ENCODE measurements at regions not wholly inside any gene's neighbourhood (a gene's known extent, or its start where the extent isn't known, plus 50 kb on each side); places are given as distances from the start of the nearest gene placed in this dataset.
"Not testable (repeated sequence)": the region's sequence is repeated elsewhere in the genome, so short reads cannot be mapped to it uniquely, and the experiment has no call there.

DNA sequence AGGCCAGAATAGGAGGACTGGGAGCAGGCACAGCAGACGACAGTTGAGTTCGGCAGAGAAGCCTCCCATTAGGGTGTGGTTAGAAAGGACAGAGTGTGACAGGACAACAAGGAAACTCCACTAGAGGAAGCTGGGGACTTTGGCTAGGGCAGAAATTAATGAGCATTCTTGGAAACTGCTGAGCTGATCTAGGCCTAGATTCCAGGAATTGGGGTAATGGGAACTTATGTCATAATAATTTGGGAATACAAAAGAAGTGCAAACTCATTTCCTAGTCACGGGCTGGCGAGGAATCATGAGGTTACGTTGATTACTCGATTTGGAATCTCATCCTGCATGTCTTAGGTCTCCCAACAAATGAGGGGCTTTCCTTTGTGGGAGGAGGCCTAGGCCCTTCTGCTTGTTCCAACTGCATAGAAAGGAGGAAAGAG is 144.6 kb upstream of the RPS23 start:
- no peak for DNase-seq (ENCODE audit: low read depth in 1 of 2, low spot score in 1 of 2)
- Histone ChIP-seq H3K27ac (replicated peaks) (no peak overlapping the region), H3K4me3 (replicated peaks; ENCODE audit: insufficient read depth, low read length) (no peak overlapping the region), H3K27me3 (ENCODE audit: insufficient read depth, poor library complexity, severe bottlenecking) (no peaks in the 10 kb centered on the region)
- TF ChIP-seq GABPA (IDR thresholded peaks at IDR 0.05; ENCODE audit: low read depth), result no peak
- no peak for TF ChIP-seq SPI1 (IDR thresholded peaks at IDR 0.05; ENCODE audit: borderline replicate concordance, low read depth)
- TF ChIP-seq POLR2AphosphoS5 (IDR thresholded peaks at IDR 0.05; ENCODE audit: low read depth), result no peak
- TF ChIP-seq, protein P1, sequence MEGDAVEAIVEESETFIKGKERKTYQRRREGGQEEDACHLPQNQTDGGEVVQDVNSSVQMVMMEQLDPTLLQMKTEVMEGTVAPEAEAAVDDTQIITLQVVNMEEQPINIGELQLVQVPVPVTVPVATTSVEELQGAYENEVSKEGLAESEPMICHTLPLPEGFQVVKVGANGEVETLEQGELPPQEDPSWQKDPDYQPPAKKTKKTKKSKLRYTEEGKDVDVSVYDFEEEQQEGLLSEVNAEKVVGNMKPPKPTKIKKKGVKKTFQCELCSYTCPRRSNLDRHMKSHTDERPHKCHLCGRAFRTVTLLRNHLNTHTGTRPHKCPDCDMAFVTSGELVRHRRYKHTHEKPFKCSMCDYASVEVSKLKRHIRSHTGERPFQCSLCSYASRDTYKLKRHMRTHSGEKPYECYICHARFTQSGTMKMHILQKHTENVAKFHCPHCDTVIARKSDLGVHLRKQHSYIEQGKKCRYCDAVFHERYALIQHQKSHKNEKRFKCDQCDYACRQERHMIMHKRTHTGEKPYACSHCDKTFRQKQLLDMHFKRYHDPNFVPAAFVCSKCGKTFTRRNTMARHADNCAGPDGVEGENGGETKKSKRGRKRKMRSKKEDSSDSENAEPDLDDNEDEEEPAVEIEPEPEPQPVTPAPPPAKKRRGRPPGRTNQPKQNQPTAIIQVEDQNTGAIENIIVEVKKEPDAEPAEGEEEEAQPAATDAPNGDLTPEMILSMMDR (IDR thresholded peaks at IDR 0.05; ENCODE audit: insufficient read depth, low read length), result no peak
- TF ChIP-seq, protein P2, sequence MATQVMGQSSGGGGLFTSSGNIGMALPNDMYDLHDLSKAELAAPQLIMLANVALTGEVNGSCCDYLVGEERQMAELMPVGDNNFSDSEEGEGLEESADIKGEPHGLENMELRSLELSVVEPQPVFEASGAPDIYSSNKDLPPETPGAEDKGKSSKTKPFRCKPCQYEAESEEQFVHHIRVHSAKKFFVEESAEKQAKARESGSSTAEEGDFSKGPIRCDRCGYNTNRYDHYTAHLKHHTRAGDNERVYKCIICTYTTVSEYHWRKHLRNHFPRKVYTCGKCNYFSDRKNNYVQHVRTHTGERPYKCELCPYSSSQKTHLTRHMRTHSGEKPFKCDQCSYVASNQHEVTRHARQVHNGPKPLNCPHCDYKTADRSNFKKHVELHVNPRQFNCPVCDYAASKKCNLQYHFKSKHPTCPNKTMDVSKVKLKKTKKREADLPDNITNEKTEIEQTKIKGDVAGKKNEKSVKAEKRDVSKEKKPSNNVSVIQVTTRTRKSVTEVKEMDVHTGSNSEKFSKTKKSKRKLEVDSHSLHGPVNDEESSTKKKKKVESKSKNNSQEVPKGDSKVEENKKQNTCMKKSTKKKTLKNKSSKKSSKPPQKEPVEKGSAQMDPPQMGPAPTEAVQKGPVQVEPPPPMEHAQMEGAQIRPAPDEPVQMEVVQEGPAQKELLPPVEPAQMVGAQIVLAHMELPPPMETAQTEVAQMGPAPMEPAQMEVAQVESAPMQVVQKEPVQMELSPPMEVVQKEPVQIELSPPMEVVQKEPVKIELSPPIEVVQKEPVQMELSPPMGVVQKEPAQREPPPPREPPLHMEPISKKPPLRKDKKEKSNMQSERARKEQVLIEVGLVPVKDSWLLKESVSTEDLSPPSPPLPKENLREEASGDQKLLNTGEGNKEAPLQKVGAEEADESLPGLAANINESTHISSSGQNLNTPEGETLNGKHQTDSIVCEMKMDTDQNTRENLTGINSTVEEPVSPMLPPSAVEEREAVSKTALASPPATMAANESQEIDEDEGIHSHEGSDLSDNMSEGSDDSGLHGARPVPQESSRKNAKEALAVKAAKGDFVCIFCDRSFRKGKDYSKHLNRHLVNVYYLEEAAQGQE (IDR thresholded peaks at IDR 0.05; ENCODE audit: insufficient replicate concordance, low read depth), result no peak

DNA sequence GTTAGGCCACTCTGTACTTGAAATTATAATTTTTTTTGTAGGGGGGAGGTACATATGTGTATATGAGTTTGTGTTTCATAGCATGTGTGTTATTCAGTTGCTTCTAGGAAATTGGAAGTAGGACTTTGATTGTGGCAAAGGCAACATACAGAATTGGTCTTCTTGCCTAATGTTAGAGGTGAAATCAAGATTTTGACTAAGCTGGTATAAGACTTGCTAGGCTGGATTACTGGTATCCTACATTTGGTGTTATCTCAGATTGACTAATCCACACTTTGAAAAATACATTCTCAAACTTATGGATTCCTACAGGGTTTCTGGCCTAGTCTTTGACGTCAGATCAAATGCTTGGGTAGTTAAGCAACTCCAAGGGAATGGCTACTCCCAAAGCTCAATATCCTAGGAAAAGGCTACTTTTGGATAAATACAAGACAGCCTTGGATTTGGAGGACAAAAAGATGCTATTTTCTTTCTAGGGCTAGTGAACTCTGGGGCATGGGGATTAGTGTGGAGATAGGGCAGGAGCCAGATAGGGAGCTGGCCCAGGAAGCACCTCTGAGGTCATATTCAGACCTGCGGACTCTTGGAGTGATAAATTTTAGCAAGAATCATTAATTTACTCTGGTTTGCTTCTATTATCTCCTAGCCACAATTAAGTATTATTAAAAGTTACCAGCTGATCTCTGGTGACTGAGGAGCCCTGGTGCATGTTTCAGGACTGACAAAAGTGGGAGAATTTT is 144.0 kb upstream of the RPS23 start:
- H3K27me3 ChIP-seq (ENCODE audit: insufficient read depth, poor library complexity, severe bottlenecking), result no peaks in the 10 kb centered on the region
- TF ChIP-seq SPI1 (IDR thresholded peaks at IDR 0.05; ENCODE audit: borderline replicate concordance, low read depth), result no peak
- TF ChIP-seq, protein P1 (IDR thresholded peaks at IDR 0.05; ENCODE audit: insufficient read depth, low read length), result no peak
- TF ChIP-seq, protein P2 (IDR thresholded peaks at IDR 0.05; ENCODE audit: insufficient replicate concordance, low read depth), result no peak
- no peak for TF ChIP-seq GABPA (IDR thresholded peaks at IDR 0.05; ENCODE audit: low read depth)
- no peak for TF ChIP-seq POLR2AphosphoS5 (IDR thresholded peaks at IDR 0.05; ENCODE audit: low read depth)

DNA sequence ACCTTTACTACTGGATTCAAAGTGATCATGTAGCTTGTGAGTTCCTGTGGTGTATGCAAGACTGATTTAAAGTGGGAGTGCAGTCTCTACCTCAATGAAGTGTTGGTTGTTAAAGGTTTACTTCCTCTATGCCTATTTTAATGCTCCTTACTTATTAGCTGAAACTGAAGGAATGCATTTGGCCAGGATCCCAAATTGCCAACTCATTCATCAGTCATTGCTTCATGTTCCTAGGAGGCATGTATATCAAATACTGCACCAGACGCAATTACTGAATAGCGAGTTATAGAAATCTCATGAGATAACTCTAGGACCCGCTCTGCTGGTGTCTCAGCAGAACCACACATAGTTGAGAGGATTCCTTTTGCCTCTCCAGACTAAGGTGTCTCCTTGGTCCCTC is 143.0 kb upstream of the RPS23 start:
- Histone ChIP-seq H3K27ac (replicated peaks) (no peak overlapping the region), H3K4me3 (replicated peaks; ENCODE audit: insufficient read depth, low read length) (no peak overlapping the region), H3K27me3 (ENCODE audit: insufficient read depth, poor library complexity, severe bottlenecking) (no peaks in the 10 kb centered on the region)
- no peak for DNase-seq (ENCODE audit: low read depth in 1 of 2, low spot score in 1 of 2)
- TF ChIP-seq, protein P2 (IDR thresholded peaks at IDR 0.05; ENCODE audit: insufficient replicate concordance, low read depth), result no peak
- TF ChIP-seq GABPA (IDR thresholded peaks at IDR 0.05; ENCODE audit: low read depth) (no peak), SPI1 (IDR thresholded peaks at IDR 0.05; ENCODE audit: borderline replicate concordance, low read depth) (no peak), POLR2AphosphoS5 (IDR thresholded peaks at IDR 0.05; ENCODE audit: low read depth) (no peak)
- TF ChIP-seq, protein P1 (IDR thresholded peaks at IDR 0.05; ENCODE audit: insufficient read depth, low read length), result no peak

More for the DNA sequence above, 144.0 kb upstream of the RPS23 start:
- Histone ChIP-seq H3K4me3 (replicated peaks; ENCODE audit: insufficient read depth, low read length) (no peak overlapping the region), H3K27ac (replicated peaks) (no peak overlapping the region)
- no peak for DNase-seq (ENCODE audit: low read depth in 1 of 2, low spot score in 1 of 2)

DNA sequence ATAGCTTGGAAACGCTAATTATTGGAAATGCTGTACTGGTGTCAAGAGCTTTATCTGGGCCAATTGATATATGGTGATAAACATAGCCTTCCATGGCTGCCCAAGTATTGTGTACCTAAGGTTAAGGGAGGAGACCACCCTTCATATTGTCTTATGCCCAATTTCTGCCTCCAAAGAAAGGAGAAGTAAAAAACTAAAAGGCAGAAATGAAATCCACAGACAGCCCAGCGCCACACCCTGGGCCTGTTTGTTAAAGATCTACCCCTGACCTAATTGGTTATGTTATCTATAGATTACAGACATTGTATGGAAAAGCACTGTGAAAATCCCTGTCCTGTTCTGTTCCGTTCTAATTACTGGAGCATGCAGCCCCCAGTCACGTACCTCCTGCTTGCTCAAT is 142.4 kb upstream of the RPS23 start:
- not testable (repeated sequence) for DNase-seq (ENCODE audit: low read depth in 1 of 2, low spot score in 1 of 2); H3K27me3 ChIP-seq (ENCODE audit: insufficient read depth, poor library complexity, severe bottlenecking); H3K4me3 ChIP-seq (replicated peaks; ENCODE audit: insufficient read depth, low read length); H3K27ac ChIP-seq (replicated peaks)

Data from HL-60 (cell line).